ENCODE measurements at regions not wholly inside any gene's neighbourhood (a gene's known extent, or its start where the extent isn't known, plus 50 kb on each side); places are given as distances from the start of the nearest gene placed in this dataset.

DNA sequence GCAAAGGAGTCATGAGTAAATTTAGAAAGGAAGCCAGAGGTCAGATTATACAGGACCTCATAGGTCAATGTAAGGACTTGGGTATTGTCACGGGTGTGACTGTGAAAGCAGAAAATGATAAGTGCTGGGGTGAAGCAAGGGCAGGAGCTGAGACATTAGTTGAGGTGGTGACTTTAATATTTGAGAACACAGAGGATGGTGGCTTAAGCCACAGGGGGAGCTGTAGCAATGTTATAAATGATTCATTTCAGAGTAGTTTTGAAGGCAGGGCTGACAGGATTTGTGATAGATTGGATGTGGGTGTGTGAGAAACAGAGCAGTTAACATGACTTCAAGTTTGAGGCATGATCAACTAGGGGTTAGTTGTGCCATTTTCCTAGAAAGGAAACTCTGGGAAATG lies 659.9 kb downstream of the EPM2A start:
- TF ChIP-seq, protein P1, sequence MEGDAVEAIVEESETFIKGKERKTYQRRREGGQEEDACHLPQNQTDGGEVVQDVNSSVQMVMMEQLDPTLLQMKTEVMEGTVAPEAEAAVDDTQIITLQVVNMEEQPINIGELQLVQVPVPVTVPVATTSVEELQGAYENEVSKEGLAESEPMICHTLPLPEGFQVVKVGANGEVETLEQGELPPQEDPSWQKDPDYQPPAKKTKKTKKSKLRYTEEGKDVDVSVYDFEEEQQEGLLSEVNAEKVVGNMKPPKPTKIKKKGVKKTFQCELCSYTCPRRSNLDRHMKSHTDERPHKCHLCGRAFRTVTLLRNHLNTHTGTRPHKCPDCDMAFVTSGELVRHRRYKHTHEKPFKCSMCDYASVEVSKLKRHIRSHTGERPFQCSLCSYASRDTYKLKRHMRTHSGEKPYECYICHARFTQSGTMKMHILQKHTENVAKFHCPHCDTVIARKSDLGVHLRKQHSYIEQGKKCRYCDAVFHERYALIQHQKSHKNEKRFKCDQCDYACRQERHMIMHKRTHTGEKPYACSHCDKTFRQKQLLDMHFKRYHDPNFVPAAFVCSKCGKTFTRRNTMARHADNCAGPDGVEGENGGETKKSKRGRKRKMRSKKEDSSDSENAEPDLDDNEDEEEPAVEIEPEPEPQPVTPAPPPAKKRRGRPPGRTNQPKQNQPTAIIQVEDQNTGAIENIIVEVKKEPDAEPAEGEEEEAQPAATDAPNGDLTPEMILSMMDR (IDR thresholded peaks at IDR 0.05): no peak
- no peak for TF ChIP-seq EZH2 (IDR thresholded peaks at IDR 0.05; ENCODE audit: borderline replicate concordance, insufficient read depth, low read depth, low read length, poor library complexity, severe bottlenecking)
